ENCODE measurements at regions not wholly inside any gene's neighbourhood (a gene's known extent, or its start where the extent isn't known, plus 50 kb on each side); places are given as distances from the start of the nearest gene placed in this dataset.
A peak's percentile ranks its signal among the peaks of the same experiment; 100 is the strongest.

GRCh38 chrX:138858438-138858837 is 146.9 kb upstream of the FGF13 start:
- ChIA-PET POLR2A (ENCODE audit: unreplicated experiment) (no interaction called here), CTCF (no interaction called here)
- Histone ChIP-seq H3K79me2 (ENCODE audit: low read depth) (no peaks in the 10 kb centered on the region), H2AFZ (0 out of 2 replicates have a peak overlapping the region, but pooled peaks have one; percentile 23), H3K9me3 (ENCODE audit: insufficient read depth, low read depth) (no peaks in the 10 kb centered on the region), H3K27ac (peak overlapping the region; percentile 71), H3K9me2 (ENCODE audit: insufficient read depth) (no peaks in the 10 kb centered on the region), H3K27me3 (ENCODE audit: insufficient read depth, low read depth) (no peaks in the 10 kb centered on the region), H3K4me1 (replicated peaks; ENCODE audit: insufficient read depth) (peaks cover 26% of the 10 kb centered on the region), H3K36me3 (ENCODE audit: low read depth) (no peaks in the 10 kb centered on the region), H3K4me2 (peak overlapping the region; percentile 23), H3K4me3 (no peak overlapping the region), H3F3A (ENCODE audit: insufficient read depth, low read depth) (peaks cover 6% of the 10 kb centered on the region; the same call in 1 of the 2 replicates), H4K20me1 (ENCODE audit: insufficient read depth) (no peaks in the 10 kb centered on the region)
- TF ChIP-seq, protein P1, sequence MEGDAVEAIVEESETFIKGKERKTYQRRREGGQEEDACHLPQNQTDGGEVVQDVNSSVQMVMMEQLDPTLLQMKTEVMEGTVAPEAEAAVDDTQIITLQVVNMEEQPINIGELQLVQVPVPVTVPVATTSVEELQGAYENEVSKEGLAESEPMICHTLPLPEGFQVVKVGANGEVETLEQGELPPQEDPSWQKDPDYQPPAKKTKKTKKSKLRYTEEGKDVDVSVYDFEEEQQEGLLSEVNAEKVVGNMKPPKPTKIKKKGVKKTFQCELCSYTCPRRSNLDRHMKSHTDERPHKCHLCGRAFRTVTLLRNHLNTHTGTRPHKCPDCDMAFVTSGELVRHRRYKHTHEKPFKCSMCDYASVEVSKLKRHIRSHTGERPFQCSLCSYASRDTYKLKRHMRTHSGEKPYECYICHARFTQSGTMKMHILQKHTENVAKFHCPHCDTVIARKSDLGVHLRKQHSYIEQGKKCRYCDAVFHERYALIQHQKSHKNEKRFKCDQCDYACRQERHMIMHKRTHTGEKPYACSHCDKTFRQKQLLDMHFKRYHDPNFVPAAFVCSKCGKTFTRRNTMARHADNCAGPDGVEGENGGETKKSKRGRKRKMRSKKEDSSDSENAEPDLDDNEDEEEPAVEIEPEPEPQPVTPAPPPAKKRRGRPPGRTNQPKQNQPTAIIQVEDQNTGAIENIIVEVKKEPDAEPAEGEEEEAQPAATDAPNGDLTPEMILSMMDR (conservative IDR thresholded peaks at IDR 0.05) = no peak
- no peak for TF ChIP-seq EZH2 (IDR thresholded peaks at IDR 0.05; ENCODE audit: low read depth)
- peak; percentile 1 to 49 for DNase-seq
- BruUV-seq (replicated peaks) = no TSS peak
- intact Hi-C loops (cut with micrococcal nuclease; ENCODE audit: unreplicated experiment) = loop anchor here (5.0 kb wide), 1 partner anchor 89 kb away; no protein-coding TSS in a partner anchor

DNA sequence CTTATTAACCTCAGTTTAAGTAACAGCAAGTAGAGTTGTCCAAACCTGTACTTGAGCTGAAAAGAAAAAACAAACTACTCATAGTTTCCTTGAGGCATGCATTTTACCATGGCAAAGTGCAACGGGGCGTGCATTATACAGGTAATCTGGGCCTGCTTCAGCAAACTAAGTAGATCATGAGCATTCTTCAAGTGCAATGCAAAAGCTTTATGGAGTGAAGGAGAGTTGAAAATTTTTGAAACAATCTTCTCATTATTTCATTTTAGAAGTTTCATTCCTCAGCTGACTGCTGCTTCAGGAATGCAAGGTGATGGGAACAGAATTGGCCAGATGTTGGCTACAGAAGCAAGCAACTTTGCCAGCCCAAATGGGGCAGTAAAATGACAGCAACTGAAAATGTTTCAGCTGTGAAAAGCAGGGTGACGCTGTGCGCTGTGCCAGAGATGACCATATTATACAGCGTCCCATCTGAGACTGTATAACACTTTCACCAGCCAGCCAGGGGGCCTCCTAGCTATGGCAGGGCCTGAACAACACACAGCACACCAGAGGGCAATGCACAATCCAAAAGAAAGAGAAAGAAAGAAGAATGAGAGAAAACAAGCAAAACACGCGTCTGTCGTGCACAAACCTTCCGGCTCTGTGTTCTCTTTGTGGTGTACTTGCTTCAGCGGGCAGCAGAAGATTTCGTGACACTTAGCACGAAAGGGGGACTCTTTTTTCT is 145.5 kb upstream of the FGF13 start:
- H3K27me3 ChIP-seq (ENCODE audit: insufficient read depth, low read depth) = no peaks in the 10 kb centered on the region
- TF ChIP-seq, protein P1 (conservative IDR thresholded peaks at IDR 0.05) = no peak
- no peak for TF ChIP-seq EZH2 (IDR thresholded peaks at IDR 0.05; ENCODE audit: low read depth)
- no peaks in the 10 kb centered on the region for H4K20me1 ChIP-seq (ENCODE audit: insufficient read depth)
- peaks cover 6% of the 10 kb centered on the region; the same call in 1 of the 2 replicates for H3F3A ChIP-seq (ENCODE audit: insufficient read depth, low read depth)
- no peak overlapping the region for H3K27ac ChIP-seq
- H3K36me3 ChIP-seq (ENCODE audit: low read depth) = no peaks in the 10 kb centered on the region
- peaks cover 26% of the 10 kb centered on the region for H3K4me1 ChIP-seq (replicated peaks; ENCODE audit: insufficient read depth)
- no peak overlapping the region for H3K4me3 ChIP-seq
- ChIA-PET POLR2A (ENCODE audit: unreplicated experiment) (no interaction called here), CTCF (no interaction called here)
- no peaks in the 10 kb centered on the region for H3K9me2 ChIP-seq (ENCODE audit: insufficient read depth)
- intact Hi-C loops (cut with micrococcal nuclease; ENCODE audit: unreplicated experiment) = loop anchor here (5.0 kb wide), 1 partner anchor 90 kb away; no protein-coding TSS in a partner anchor
- no peak overlapping the region for H3K4me2 ChIP-seq
- no peak overlapping the region for H2AFZ ChIP-seq
- no peaks in the 10 kb centered on the region for H3K79me2 ChIP-seq (ENCODE audit: low read depth)
- BruUV-seq (replicated peaks) = no TSS peak
- no peaks in the 10 kb centered on the region for H3K9me3 ChIP-seq (ENCODE audit: insufficient read depth, low read depth)
- peak in 1 of 2 experiments; percentile 15 for DNase-seq

GRCh38 chrX:138853936-138854335 is 142.4 kb upstream of the FGF13 start:
- ChIA-PET CTCF (no interaction called here), POLR2A (ENCODE audit: unreplicated experiment) (no interaction called here)
- Histone ChIP-seq H3K27me3 (ENCODE audit: insufficient read depth, low read depth) (no peaks in the 10 kb centered on the region), H3K27ac (no peak overlapping the region), H3F3A (ENCODE audit: insufficient read depth, low read depth) (peaks cover 6% of the 10 kb centered on the region; the same call in 1 of the 2 replicates), H3K4me1 (replicated peaks; ENCODE audit: insufficient read depth) (peaks cover 23% of the 10 kb centered on the region), H3K4me3 (no peak overlapping the region), H3K9me3 (ENCODE audit: insufficient read depth, low read depth) (no peaks in the 10 kb centered on the region), H4K20me1 (ENCODE audit: insufficient read depth) (no peaks in the 10 kb centered on the region), H2AFZ (no peak overlapping the region), H3K9me2 (ENCODE audit: insufficient read depth) (no peaks in the 10 kb centered on the region), H3K4me2 (no peak overlapping the region), H3K79me2 (ENCODE audit: low read depth) (no peaks in the 10 kb centered on the region), H3K36me3 (ENCODE audit: low read depth) (no peaks in the 10 kb centered on the region)
- BruUV-seq (replicated peaks) = no TSS peak
- intact Hi-C loops (cut with micrococcal nuclease; ENCODE audit: unreplicated experiment) = no loop called here
- TF ChIP-seq, protein P1 (conservative IDR thresholded peaks at IDR 0.05) = no peak
- TF ChIP-seq EZH2 (IDR thresholded peaks at IDR 0.05; ENCODE audit: low read depth) = no peak
- DNase-seq = no peak
